EH (cell line): ENCODE measurements at regions not wholly inside any gene's neighbourhood (a gene's known extent, or its start where the extent isn't known, plus 50 kb on each side); places are given as distances from the start of the nearest gene placed in this dataset.

ENCODE experiments used
- DNase-seq: peaks from one replicate; pipeline ENCODE4 v3.0.0-alpha.2; 2015; ENCODE audit warnings: low read depth

- no peak for DNase-seq
Measured at GRCh38 chr3:99439892-99440291, 198.5 kb upstream of the COL8A1 start.

DNA sequence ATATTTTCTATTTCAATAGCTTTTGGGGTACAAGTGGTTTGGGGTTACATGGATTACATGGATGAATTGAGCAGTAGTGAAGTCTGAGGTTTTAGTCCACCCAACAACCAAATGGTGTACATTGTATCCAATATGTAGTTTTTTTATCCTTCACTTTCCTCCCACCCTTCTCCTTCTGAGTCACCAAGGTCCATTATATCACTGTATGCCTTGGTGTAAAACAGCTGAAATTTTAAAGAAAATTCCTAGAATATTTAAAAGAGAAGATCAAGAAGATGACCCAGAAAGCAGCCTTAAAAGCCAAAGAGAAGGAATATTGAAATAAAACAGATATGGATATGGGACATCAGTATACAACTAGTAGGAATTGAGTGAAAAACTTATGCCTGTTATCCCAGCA lies 204.2 kb upstream of the COL8A1 start:
- DNase-seq, result peak; percentile 24

GRCh38 chr3:99430348-99431134 lies 207.9 kb upstream of the COL8A1 start:
- DNase-seq, result peak; percentile 59

GRCh38 chr3:99429502-99429901 lies 208.9 kb upstream of the COL8A1 start:
- DNase-seq, result peak; percentile 33

GRCh38 chr3:99425930-99426329 lies 212.5 kb upstream of the COL8A1 start:
- no peak for DNase-seq

- DNase-seq, result peak; percentile 87
Measured at GRCh38 chr3:99419116-99419515, 219.3 kb upstream of the COL8A1 start.

DNA sequence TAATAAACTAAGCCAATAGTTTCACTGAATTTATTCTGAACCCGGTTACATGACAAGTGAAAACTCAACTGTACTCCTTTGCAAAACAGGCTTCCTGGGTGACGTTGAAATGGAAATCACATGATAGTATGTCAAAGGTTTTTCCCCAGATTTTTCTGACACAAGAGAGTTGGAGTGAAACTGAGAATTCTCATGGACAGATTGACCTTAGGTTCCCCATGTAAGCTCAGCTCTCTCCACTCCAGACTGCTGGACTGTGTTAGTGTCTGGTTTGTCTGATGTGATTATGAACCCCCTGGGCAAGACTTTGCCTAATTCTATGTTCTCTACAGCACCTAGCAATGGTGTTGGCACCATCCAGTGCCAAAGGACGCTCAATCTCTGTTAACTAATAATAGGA lies 219.7 kb upstream of the COL8A1 start:
- DNase-seq, result no peak

DNA sequence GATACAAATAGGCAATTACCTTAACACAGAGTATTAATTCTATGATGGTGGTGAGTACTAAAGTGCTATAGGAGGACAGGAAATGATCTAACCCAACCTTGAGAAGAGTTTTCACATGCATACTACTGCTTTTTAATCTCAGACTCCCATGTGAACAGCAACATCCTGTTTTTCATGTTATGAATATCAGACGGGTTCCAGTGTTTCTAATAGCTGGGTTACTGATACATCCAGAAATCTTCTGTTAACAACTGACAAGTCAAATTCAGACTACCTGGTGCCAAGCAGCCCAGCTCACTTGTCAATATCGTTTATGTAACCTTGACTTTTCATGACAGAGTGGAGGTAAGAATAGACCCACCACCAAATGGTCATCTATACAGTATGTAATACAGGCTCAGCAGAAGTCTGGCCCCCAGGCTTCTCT lies 220.2 kb upstream of the COL8A1 start:
- DNase-seq, result no peak

DNA sequence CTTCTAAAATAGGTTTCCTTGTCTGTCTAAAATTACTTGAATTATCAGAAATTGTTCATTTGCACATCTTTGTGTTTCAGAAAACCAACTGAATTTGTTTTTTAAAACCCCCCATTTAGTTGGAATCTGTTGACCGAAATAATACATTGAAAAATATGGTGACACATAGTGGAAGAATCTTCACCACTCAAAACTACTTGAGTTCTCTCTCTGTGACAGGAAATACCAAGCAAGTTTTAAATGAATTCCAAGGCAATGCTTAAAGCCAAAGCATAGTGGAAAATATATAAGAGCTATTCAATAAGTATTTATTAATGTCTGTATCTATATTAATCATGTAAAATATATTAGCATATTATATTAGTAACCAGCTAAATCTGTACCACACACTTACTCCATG lies 224.9 kb upstream of the COL8A1 start:
- DNase-seq, result peak; percentile 78

GRCh38 chr3:99410789-99411311 lies 227.5 kb upstream of the COL8A1 start:
- peak; percentile 98 for DNase-seq

DNA sequence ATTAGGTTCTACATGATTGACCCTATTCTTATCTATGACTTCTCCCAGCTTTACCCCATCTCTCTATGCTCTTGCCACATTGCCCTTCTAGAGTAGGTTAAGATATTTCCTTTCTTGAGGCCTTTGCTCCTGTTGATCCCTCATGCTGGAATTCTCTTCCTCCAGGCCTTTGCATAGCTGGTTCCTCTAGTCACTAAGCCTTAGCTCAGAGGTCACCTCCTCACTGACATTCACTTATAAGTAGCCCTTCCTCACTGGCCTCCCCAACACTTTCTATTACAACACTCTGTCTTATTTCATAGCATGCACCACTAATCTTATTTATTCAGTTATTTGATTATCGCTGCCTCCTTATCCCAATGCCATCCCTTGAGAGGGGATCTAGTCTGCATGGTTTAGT lies 228.4 kb upstream of the COL8A1 start:
- peak; percentile 69 for DNase-seq

DNA sequence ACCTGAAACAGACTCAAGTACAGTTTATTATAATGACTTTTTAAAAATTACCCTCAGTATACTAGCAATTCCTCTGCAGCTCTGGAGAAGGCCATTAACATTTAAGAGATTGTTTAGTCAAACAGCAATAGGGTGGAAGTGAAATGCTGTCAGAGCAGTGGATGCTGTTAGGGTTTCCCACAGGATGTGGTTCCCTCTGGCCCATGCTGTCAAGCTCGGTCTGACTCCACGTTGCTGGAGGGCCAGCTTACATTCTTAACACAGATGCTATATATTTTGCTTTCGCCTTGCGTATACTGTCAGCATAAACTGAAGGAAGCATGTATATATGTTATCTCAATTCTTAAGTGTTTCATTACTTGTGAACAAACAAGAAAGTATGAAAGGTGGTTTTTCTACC lies 231.1 kb upstream of the COL8A1 start:
- peak; percentile 74 for DNase-seq

DNA sequence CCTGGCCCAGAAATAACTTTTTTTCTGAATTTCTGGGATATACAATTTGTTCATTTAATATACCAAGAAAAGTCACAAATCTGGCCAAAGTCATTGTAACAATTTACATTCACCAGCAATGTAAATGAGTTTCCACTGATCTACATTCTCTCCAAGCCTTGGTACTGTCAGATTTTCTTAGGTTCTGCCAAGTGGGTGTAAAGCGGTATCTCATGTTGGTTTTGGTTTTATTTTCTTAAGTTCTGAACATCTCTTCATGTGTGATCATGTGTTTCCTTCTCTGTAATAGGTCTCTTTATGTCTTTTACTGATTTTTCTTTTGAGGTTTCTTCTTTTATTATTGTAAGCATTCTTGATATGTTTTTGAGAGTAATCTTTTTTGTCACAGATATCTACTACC lies 235.6 kb upstream of the COL8A1 start:
- DNase-seq, result no peak

GRCh38 chr3:99400352-99400751 lies 238.0 kb upstream of the COL8A1 start:
- DNase-seq, result no peak

DNA sequence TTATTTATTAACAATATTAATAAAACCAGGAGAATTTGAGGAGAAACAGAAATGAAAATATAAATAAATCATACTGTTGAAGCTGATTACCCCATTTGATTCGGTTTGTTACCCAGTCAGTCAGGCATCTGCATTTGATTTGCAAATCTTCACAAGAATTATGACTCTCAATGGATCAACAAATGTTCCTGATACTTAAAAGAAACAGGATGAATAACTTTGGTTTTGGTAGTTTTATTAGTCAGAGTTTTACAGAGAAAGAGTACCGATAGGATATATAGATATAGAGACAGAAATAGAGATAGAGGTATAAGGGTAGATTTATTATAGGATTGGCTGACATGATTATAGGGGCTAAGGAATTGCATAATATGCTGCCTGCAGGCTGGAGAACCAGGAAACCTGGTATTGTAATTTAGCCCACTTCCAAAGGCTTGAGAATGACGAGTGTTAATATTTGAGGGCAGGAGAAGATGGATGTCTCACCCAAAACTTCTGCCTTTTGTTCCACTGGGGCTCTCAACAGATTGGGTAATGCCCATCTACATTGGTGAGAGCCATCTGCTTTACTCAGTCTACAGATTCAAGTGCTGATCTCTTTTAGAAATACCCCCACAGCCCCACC lies 241.6 kb upstream of the COL8A1 start:
- peak; percentile 77 for DNase-seq

DNA sequence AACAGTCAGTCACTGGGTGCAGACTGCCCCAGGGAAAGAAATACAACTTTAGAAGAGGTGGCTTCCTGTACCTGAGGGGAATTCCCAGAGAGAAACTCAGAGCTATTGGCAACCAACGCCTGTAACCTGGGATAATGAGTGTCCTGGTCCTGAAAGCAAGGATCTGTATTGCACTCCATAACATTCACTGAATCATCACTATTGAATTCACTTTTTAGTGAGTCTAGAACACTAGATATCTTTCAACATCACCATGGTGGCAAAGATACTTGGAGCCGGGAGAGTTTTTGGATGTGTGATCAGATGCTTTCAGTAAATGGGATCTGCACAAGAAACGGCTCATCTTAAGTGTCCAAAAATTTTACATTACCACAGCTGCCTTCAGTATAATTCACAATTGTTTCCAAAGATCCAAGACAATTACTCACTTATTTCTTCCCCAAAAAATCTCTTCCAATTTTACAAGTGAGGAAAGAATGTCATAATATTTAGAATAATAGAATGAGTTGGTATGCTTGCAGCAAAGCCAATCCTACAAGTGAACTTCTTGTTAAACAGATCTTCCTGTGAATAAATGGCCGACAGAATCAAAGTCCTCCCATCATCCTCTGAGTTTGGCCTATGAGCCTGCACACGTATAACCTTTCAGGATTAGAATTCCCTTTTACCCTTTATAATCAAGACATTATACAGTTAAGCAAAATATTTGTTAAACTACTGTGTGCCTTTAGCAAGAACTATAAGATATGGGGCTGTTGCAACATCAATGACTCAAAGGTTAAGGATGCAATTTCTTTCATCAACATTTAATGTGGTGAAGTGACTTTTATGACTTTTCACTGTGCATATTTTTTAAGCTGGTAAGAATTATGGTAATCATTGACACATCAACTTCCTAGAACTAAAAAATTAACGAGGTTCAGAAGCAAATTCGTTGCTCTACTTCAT lies 243.3 kb upstream of the COL8A1 start:
- peak; percentile 95 for DNase-seq

DNA sequence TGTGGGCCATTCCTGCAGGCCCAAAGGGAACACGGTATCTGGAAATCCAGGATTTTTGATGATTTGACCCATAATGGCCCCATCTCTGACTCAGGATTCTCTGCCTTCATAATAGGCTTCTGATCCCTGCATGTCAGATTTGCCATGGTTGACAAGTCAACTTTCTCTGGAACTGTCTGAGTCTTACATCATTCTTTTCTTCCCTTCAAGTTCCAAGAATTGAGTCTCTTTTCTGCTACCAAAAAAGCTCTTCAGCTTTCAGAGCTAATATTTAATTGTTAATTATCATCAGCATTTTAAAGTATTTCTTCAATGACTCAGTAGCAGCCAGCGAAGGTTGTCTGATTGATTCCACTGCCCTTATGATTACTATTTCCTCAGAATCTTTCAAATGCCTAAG lies 244.4 kb upstream of the COL8A1 start:
- DNase-seq, result peak; percentile 32

GRCh38 chr3:99388780-99389179 lies 249.6 kb upstream of the COL8A1 start:
- no peak for DNase-seq

GRCh38 chr3:99384596-99384995 lies 253.8 kb upstream of the COL8A1 start:
- peak; percentile 50 for DNase-seq

DNA sequence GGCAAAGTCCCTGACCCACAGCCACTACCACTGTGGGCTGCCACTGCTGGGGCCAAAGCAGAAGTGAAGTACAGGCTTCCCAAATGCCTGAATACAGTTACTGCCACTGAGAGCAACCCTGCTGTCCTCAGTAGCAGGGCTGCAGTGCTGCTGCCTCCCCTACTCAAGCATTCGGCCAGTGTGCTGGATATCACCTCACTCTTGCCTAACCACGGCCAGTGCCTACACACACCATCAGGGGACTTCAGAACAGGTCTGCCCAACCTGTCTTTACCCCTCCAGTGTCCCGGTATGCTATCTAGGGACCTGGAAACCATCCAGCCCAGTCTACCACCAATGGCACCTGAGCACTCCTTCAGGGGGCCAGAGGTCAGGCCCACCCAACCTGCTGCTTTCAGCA lies 261.5 kb upstream of the COL8A1 start:
- no peak for DNase-seq

DNA sequence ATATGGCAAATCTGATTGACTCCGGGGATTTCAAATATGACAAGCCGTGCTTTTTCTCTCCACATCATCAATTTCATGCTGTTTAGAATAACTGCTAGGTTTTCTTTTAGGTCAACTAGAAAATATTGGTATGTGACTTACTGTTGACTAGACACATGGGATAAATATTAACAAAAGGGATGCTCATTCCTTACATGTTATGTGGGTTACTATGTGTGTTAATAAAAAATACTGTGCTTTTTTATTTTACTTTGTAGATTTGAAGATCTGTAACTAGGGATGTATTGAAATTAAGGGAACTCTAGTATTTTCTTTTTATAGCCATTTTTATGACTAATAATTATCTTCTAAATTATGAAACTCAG lies 264.6 kb upstream of the COL8A1 start:
- DNase-seq, result no peak

GRCh38 chr3:99373088-99373845 lies 265.1 kb upstream of the COL8A1 start:
- peak; percentile 29 for DNase-seq
